ENCODE measurements at regions not wholly inside any gene's neighbourhood (a gene's known extent, or its start where the extent isn't known, plus 50 kb on each side); places are given as distances from the start of the nearest gene placed in this dataset.
"Not testable (repeated sequence)": the region's sequence is repeated elsewhere in the genome, so short reads cannot be mapped to it uniquely, and the experiment has no call there.

DNA sequence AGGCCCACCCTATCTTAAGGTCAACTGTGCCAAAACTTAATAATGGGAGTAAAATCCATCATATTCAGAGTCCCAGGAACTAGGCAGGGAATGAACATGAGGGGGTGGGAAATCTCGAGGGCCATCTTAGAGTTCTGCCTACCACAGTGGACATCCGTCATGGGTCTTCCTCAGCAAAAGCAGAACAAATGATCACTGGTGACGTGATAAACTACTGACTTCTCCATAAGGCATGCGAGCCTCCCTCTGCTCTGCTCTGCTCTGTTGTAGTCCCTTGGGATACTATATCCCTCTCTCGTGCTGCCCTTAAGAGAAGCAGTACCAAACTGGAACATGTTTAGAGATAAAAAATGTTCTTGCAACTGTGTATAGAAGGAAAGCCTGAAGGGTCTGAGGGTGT lies 603.8 kb downstream of the TTLL7 start:
- H2AFZ ChIP-seq (ENCODE audit: insufficient read depth, low read length, poor library complexity); H2BK12ac ChIP-seq (ENCODE audit: low read length); H3K4me1 ChIP-seq (ENCODE audit: control insufficient read depth in 1 of 2, insufficient read depth in 2 of 2, low read length in 2 of 2); H3K27ac ChIP-seq (ENCODE audit: low read depth, low read length); H3K4me3 ChIP-seq (ENCODE audit: low read depth, low read length); H3K18ac ChIP-seq (ENCODE audit: low read length); H4K91ac ChIP-seq (ENCODE audit: low read depth, low read length); H3K27me3 ChIP-seq (ENCODE audit: insufficient read depth, low read length); H2AK5ac ChIP-seq (ENCODE audit: low read length); H3K4me2 ChIP-seq (ENCODE audit: low read length); H3K9ac ChIP-seq (ENCODE audit: low read length); H4K8ac ChIP-seq (ENCODE audit: low read depth, low read length); H3K79me2 ChIP-seq (ENCODE audit: control insufficient read depth, insufficient read depth, low read length, poor library complexity); H3K23ac ChIP-seq (ENCODE audit: low read length); DNase-seq; H3K4ac ChIP-seq (ENCODE audit: low read depth, low read length); H2BK120ac ChIP-seq (ENCODE audit: insufficient read depth, low read length, poor library complexity); H3K9me3 ChIP-seq (ENCODE audit: insufficient read depth, low read depth, low read length); H3K14ac ChIP-seq (ENCODE audit: low read length); H4K12ac ChIP-seq (ENCODE audit: low read depth, low read length); H3K36me3 ChIP-seq (ENCODE audit: control insufficient read depth in 1 of 2, insufficient read depth in 2 of 2, low read length in 2 of 2); H2BK5ac ChIP-seq (ENCODE audit: low read depth, low read length, poor library complexity); H3K79me1 ChIP-seq (ENCODE audit: low read length): not testable (repeated sequence)
- no CpG with 5 or more reads among the region's 5 CpGs for WGBS (ENCODE audit: extremely low coverage, insufficient coverage, insufficient read length)

DNA sequence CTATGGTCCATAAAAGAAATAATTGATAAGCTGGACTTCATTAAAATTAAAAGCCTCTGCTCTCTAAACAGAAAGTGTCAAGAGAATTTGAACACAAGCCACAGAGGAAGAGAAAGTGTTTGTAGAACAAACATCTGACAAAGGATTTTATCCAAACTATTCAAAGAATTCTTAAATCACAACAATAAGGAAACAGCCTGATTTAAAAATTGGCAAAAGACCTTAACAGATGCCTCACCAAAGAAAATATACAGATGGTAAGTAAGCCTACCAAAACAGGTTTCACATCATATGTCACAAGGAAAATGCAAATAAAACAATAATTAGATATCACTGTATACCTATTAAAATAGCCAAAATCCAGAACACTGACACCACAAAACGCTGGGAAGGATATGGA lies 612.0 kb downstream of the TTLL7 start:
- H3K4me3 ChIP-seq (ENCODE audit: low read depth, low read length); H3K18ac ChIP-seq (ENCODE audit: low read length); H2AFZ ChIP-seq (ENCODE audit: insufficient read depth, low read length, poor library complexity); H3K27me3 ChIP-seq (ENCODE audit: insufficient read depth, low read length); H4K91ac ChIP-seq (ENCODE audit: low read depth, low read length); H4K12ac ChIP-seq (ENCODE audit: low read depth, low read length); H3K27ac ChIP-seq (ENCODE audit: low read depth, low read length); H4K8ac ChIP-seq (ENCODE audit: low read depth, low read length); H3K23ac ChIP-seq (ENCODE audit: low read length); H3K4me1 ChIP-seq (ENCODE audit: control insufficient read depth in 1 of 2, insufficient read depth in 2 of 2, low read length in 2 of 2); H2AK5ac ChIP-seq (ENCODE audit: low read length); H3K36me3 ChIP-seq (ENCODE audit: control insufficient read depth in 1 of 2, insufficient read depth in 2 of 2, low read length in 2 of 2); H3K4me2 ChIP-seq (ENCODE audit: low read length); H2BK12ac ChIP-seq (ENCODE audit: low read length); H2BK120ac ChIP-seq (ENCODE audit: insufficient read depth, low read length, poor library complexity); H3K4ac ChIP-seq (ENCODE audit: low read depth, low read length); DNase-seq; H2BK5ac ChIP-seq (ENCODE audit: low read depth, low read length, poor library complexity); H3K79me1 ChIP-seq (ENCODE audit: low read length); H3K9me3 ChIP-seq (ENCODE audit: insufficient read depth, low read depth, low read length); H3K9ac ChIP-seq (ENCODE audit: low read length); H3K79me2 ChIP-seq (ENCODE audit: control insufficient read depth, insufficient read depth, low read length, poor library complexity); H3K14ac ChIP-seq (ENCODE audit: low read length): not testable (repeated sequence)
- no CpG with 5 or more reads among the region's 1 CpG for WGBS (ENCODE audit: extremely low coverage, insufficient coverage, insufficient read length)

DNA sequence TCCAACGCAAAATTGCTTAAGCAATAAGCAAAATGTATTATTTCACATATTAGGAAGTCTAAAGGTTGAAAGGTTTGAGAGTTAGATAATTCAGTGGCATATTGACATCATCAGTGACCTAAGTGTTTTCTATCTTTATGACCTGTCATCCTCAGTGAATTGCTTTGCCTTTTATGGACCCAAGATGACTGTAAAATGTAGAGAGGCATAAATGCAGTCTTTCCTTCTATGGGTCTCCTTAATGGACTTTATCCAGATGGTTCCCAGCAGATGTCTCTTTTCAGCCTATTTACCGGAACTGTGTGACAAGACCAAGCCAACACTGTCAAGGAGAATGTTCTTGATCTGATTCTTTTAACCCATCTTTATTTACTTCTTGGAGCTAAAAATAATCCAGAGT lies 615.8 kb downstream of the TTLL7 start:
- not testable (repeated sequence) for H2AK5ac ChIP-seq (ENCODE audit: low read length); H2AFZ ChIP-seq (ENCODE audit: insufficient read depth, low read length, poor library complexity); H3K4me1 ChIP-seq (ENCODE audit: control insufficient read depth in 1 of 2, insufficient read depth in 2 of 2, low read length in 2 of 2); H4K8ac ChIP-seq (ENCODE audit: low read depth, low read length); H3K27ac ChIP-seq (ENCODE audit: low read depth, low read length); H3K79me1 ChIP-seq (ENCODE audit: low read length); H3K9ac ChIP-seq (ENCODE audit: low read length); H3K9me3 ChIP-seq (ENCODE audit: insufficient read depth, low read depth, low read length); DNase-seq; H3K4ac ChIP-seq (ENCODE audit: low read depth, low read length); H3K36me3 ChIP-seq (ENCODE audit: control insufficient read depth in 1 of 2, insufficient read depth in 2 of 2, low read length in 2 of 2); H3K79me2 ChIP-seq (ENCODE audit: control insufficient read depth, insufficient read depth, low read length, poor library complexity); H3K4me3 ChIP-seq (ENCODE audit: low read depth, low read length); H3K4me2 ChIP-seq (ENCODE audit: low read length); H3K18ac ChIP-seq (ENCODE audit: low read length); H4K91ac ChIP-seq (ENCODE audit: low read depth, low read length); H2BK5ac ChIP-seq (ENCODE audit: low read depth, low read length, poor library complexity); H3K27me3 ChIP-seq (ENCODE audit: insufficient read depth, low read length); H4K12ac ChIP-seq (ENCODE audit: low read depth, low read length); H3K23ac ChIP-seq (ENCODE audit: low read length); H2BK120ac ChIP-seq (ENCODE audit: insufficient read depth, low read length, poor library complexity); H2BK12ac ChIP-seq (ENCODE audit: low read length); H3K14ac ChIP-seq (ENCODE audit: low read length)
- WGBS (ENCODE audit: extremely low coverage, insufficient coverage, insufficient read length), result no CpG with 5 or more reads among the region's 2 CpGs

DNA sequence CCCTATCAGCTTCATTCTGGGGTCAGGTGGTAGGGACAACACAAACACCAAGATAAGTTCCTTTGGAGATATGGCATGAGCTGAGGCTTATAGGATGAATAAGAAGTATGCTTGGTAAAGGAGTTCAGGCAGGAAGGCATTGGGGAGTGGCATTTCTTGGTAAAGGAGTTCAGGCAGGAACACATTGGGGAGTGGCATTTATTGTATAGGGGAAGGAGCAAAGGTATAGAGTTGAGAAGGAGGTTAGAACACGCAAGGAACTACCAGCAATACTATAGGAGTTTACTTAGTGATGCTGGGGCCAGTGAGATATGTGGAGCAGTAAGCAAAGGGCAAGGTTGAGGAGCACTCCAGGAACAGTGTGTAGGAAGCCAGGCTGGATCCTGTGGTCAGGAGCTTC lies 625.9 kb downstream of the TTLL7 start:
- H2AFZ ChIP-seq (ENCODE audit: insufficient read depth, low read length, poor library complexity); H3K14ac ChIP-seq (ENCODE audit: low read length); H3K18ac ChIP-seq (ENCODE audit: low read length); H3K36me3 ChIP-seq (ENCODE audit: control insufficient read depth in 1 of 2, insufficient read depth in 2 of 2, low read length in 2 of 2); H3K79me1 ChIP-seq (ENCODE audit: low read length); H3K4me1 ChIP-seq (ENCODE audit: control insufficient read depth in 1 of 2, insufficient read depth in 2 of 2, low read length in 2 of 2); H4K12ac ChIP-seq (ENCODE audit: low read depth, low read length); DNase-seq; H3K27me3 ChIP-seq (ENCODE audit: insufficient read depth, low read length); H2BK12ac ChIP-seq (ENCODE audit: low read length); H4K91ac ChIP-seq (ENCODE audit: low read depth, low read length); H3K79me2 ChIP-seq (ENCODE audit: control insufficient read depth, insufficient read depth, low read length, poor library complexity); H3K4me3 ChIP-seq (ENCODE audit: low read depth, low read length); H3K4ac ChIP-seq (ENCODE audit: low read depth, low read length); H4K8ac ChIP-seq (ENCODE audit: low read depth, low read length); H3K27ac ChIP-seq (ENCODE audit: low read depth, low read length); H3K23ac ChIP-seq (ENCODE audit: low read length); H2BK120ac ChIP-seq (ENCODE audit: insufficient read depth, low read length, poor library complexity); H3K9ac ChIP-seq (ENCODE audit: low read length); H3K9me3 ChIP-seq (ENCODE audit: insufficient read depth, low read depth, low read length); H3K4me2 ChIP-seq (ENCODE audit: low read length); H2AK5ac ChIP-seq (ENCODE audit: low read length); H2BK5ac ChIP-seq (ENCODE audit: low read depth, low read length, poor library complexity): not testable (repeated sequence)
- no CpG with 5 or more reads among the region's 1 CpG for WGBS (ENCODE audit: extremely low coverage, insufficient coverage, insufficient read length)

DNA sequence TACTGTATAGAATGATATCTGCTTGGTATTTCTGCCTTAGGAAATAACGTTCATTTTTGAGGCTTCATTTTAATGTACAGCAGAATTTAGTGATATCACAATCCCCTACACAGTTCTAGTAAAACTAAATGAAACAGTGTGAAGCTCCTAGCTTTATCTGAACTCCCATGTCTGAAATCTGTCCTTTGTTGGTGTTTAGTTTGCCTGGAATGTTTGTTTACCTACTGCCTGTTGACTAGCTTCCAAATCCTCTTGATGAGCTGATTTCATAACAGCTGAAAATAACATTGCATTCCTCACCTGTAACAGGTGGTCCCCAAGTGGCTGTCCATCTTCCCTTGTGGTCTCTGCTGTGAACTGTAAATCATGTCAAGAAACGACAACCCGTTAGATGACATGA lies 629.1 kb downstream of the TTLL7 start:
- not testable (repeated sequence) for H3K18ac ChIP-seq (ENCODE audit: low read length); H3K79me1 ChIP-seq (ENCODE audit: low read length); DNase-seq; H2BK120ac ChIP-seq (ENCODE audit: insufficient read depth, low read length, poor library complexity); H3K79me2 ChIP-seq (ENCODE audit: control insufficient read depth, insufficient read depth, low read length, poor library complexity); H3K4me2 ChIP-seq (ENCODE audit: low read length); H4K12ac ChIP-seq (ENCODE audit: low read depth, low read length); H2BK5ac ChIP-seq (ENCODE audit: low read depth, low read length, poor library complexity); H4K91ac ChIP-seq (ENCODE audit: low read depth, low read length); H3K27me3 ChIP-seq (ENCODE audit: insufficient read depth, low read length); H3K9me3 ChIP-seq (ENCODE audit: insufficient read depth, low read depth, low read length); H3K14ac ChIP-seq (ENCODE audit: low read length); H3K4me3 ChIP-seq (ENCODE audit: low read depth, low read length); H2BK12ac ChIP-seq (ENCODE audit: low read length); H2AFZ ChIP-seq (ENCODE audit: insufficient read depth, low read length, poor library complexity); H3K36me3 ChIP-seq (ENCODE audit: control insufficient read depth in 1 of 2, insufficient read depth in 2 of 2, low read length in 2 of 2); H3K23ac ChIP-seq (ENCODE audit: low read length); H3K4ac ChIP-seq (ENCODE audit: low read depth, low read length); H3K9ac ChIP-seq (ENCODE audit: low read length); H3K4me1 ChIP-seq (ENCODE audit: control insufficient read depth in 1 of 2, insufficient read depth in 2 of 2, low read length in 2 of 2); H3K27ac ChIP-seq (ENCODE audit: low read depth, low read length); H4K8ac ChIP-seq (ENCODE audit: low read depth, low read length); H2AK5ac ChIP-seq (ENCODE audit: low read length)
- no CpG with 5 or more reads among the region's 3 CpGs for WGBS (ENCODE audit: extremely low coverage, insufficient coverage, insufficient read length)
